ENCODE measurements at regions not wholly inside any gene's neighbourhood (a gene's known extent, or its start where the extent isn't known, plus 50 kb on each side); places are given as distances from the start of the nearest gene placed in this dataset.

DNA sequence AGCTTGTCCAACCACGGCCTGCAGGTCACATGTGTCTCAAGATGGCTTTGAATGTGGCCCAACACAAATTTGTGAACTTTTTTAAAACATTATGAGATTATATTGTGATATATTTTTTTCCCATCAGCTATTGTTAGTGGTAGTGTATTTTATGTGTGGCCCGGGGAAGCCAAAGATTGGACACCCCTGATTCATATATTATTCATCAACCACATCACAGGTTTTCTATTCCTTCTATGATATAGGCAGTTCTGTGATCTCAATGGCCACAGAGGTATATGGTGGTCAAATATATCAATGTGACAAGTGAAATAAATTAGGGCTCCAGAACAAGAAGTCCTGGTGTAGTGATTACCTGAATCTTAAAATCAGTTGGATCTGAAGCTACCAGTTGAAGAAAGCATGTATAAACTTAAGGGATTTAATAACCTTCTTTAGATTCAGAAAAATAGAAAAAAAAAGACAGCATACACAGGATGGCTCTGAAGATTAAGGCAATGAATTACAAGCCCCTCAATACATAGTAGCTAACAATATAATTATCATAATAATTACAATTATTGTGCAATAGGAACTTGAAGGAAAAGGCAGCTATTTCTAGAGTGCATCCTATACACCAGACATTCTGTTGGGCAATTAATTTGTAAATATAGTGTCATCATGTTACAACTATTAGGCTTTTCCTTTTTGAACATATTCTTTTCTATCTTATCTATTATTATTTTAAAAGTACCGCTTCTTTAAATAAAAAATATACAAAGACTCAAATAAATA lies 530.4 kb upstream of the PTPRD start:
- DNase-seq (no peak), ATAC-seq (no peak)
- Histone ChIP-seq H3K36me3 (no peaks in the 10 kb centered on the region), H3K4me1 (no peaks in the 10 kb centered on the region), H3K27me3 (no peaks in the 10 kb centered on the region), H3K9me3 (no peaks in the 10 kb centered on the region), H3K27ac (no peak overlapping the region), H3K4me3 (no peak overlapping the region)
- intact Hi-C loops (cut with DNase I): no loop called here
- WGBS, 4 donors: 73 to 85% (median 81%) methylated on average over 3 of the region's 3 CpGs
- TF ChIP-seq, protein P1, sequence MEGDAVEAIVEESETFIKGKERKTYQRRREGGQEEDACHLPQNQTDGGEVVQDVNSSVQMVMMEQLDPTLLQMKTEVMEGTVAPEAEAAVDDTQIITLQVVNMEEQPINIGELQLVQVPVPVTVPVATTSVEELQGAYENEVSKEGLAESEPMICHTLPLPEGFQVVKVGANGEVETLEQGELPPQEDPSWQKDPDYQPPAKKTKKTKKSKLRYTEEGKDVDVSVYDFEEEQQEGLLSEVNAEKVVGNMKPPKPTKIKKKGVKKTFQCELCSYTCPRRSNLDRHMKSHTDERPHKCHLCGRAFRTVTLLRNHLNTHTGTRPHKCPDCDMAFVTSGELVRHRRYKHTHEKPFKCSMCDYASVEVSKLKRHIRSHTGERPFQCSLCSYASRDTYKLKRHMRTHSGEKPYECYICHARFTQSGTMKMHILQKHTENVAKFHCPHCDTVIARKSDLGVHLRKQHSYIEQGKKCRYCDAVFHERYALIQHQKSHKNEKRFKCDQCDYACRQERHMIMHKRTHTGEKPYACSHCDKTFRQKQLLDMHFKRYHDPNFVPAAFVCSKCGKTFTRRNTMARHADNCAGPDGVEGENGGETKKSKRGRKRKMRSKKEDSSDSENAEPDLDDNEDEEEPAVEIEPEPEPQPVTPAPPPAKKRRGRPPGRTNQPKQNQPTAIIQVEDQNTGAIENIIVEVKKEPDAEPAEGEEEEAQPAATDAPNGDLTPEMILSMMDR (IDR thresholded peaks at IDR 0.05): no peak
- no peak for TF ChIP-seq POLR2A (IDR thresholded peaks at IDR 0.05)

DNA sequence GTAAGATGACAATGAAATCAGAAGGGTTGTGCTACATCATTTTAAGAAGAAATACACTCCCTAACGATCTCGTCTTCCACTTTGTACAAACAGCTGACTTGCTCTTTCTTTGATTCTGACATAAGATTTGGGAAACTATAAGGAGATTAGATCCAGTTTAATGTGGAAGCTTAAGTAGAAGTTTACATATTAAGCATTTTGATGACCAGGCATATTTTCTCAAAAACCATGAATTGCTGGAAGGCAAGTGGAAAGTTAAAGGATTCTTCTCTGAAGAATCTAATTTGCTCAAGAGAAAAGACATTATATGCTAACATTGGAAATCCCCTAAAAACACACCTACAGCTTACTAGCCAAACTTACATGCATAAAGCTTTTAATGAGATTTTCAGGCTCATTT lies 531.9 kb upstream of the PTPRD start:
- Histone ChIP-seq H3K9me3 (peaks cover 0 to 4% (median 0%) of the 10 kb centered on the region in 12 donors), H3K27me3 (no peaks in the 10 kb centered on the region), H3K4me1 (no peaks in the 10 kb centered on the region), H3K36me3 (no peaks in the 10 kb centered on the region), H3K27ac (no peak overlapping the region), H3K4me3 (no peak overlapping the region)
- DNase-seq (no peak), ATAC-seq (no peak)
- TF ChIP-seq, protein P1 (IDR thresholded peaks at IDR 0.05): no peak
- no peak for TF ChIP-seq POLR2A (IDR thresholded peaks at IDR 0.05)
- intact Hi-C loops (cut with DNase I): no loop called here
- 66 to 87% (median 81%) methylated on average over 2 of the region's 2 CpGs for WGBS, 4 donors

DNA sequence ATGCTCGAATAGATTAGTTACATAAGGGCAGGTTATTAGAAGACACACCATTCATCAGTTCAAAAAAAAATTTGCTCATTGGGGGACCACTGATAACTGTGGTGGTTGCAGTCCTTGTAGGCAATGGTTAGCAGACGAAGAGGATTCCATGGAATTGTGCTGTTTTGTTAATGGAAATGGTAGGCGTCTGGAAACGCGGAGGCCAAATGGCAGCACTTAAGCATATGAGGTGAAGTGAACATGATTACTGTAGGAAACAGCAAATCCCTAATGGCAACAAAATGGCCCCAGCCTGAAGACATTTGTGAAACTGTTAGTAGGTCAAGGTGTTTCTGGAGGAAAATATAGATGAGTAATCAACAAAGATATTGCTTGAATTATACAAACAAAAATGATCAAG lies 535.4 kb upstream of the PTPRD start:
- no peak for TF ChIP-seq POLR2A (IDR thresholded peaks at IDR 0.05)
- TF ChIP-seq, protein P1 (IDR thresholded peaks at IDR 0.05): no peak
- H3K27ac ChIP-seq: no peak overlapping the region
- no peaks in the 10 kb centered on the region for H3K4me1 ChIP-seq
- WGBS, 4 donors: 84 to 89% (median 87%) methylated on average over 5 of the region's 5 CpGs
- ATAC-seq (no peak), DNase-seq (no peak)
- H3K9me3 ChIP-seq: peaks cover 0 to 4% (median 0%) of the 10 kb centered on the region in 12 donors
- no peak overlapping the region for H3K4me3 ChIP-seq
- H3K36me3 ChIP-seq: no peaks in the 10 kb centered on the region
- intact Hi-C loops (cut with DNase I): no loop called here
- no peaks in the 10 kb centered on the region for H3K27me3 ChIP-seq

DNA sequence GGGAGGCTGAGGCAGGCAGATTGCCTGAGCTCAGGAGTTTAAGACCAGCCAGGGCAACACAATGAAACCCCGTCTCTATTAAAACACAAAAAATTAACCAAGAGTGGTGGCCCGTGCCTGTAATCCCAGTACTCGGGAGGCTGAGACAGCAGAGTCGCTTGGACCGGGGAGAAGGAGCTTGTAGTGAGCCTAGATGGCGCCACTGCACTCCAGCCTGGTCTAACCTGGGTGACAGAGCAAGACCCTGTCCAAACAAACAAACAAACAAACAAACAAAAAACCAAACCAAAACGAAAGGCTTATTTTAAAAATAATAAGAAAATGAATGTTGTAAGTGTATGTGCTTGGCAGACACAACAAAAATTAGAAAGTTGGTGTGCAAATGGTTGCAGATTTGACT lies 536.3 kb upstream of the PTPRD start:
- Histone ChIP-seq H3K27ac (no peak overlapping the region), H3K36me3 (no peaks in the 10 kb centered on the region), H3K27me3 (no peaks in the 10 kb centered on the region), H3K4me3 (no peak overlapping the region), H3K9me3 (peaks cover 0 to 4% (median 0%) of the 10 kb centered on the region in 12 donors), H3K4me1 (no peaks in the 10 kb centered on the region)
- DNase-seq (no peak), ATAC-seq (no peak)
- 55 to 63% (median 60%) methylated on average over 7 of the region's 7 CpGs for WGBS, 4 donors
- TF ChIP-seq, protein P1 (IDR thresholded peaks at IDR 0.05): no peak
- no peak for TF ChIP-seq POLR2A (IDR thresholded peaks at IDR 0.05)
- intact Hi-C loops (cut with DNase I): no loop called here

All from heart left ventricle (tissue), 16 donors.